Right renal cortex interstitium (tissue), 3 donors: ENCODE measurements at regions not wholly inside any gene's neighbourhood (a gene's known extent, or its start where the extent isn't known, plus 50 kb on each side); places are given as distances from the start of the nearest gene placed in this dataset.

Source experiments
- DNase-seq, 3 donors: peaks; one replicate each; pipeline ENCODE4 v3.0.0-alpha.2; 2013; ENCODE audit warnings: low read depth in 3 of 3, low spot score in 2 of 3

- DNase-seq, result no peak
These were observed 1128.4 kb downstream of the TSN start for GRCh38 chr2:122883849-122884248.

- DNase-seq, result no peak
These were observed 1129.4 kb downstream of the TSN start for GRCh38 chr2:122884889-122885288.

DNA sequence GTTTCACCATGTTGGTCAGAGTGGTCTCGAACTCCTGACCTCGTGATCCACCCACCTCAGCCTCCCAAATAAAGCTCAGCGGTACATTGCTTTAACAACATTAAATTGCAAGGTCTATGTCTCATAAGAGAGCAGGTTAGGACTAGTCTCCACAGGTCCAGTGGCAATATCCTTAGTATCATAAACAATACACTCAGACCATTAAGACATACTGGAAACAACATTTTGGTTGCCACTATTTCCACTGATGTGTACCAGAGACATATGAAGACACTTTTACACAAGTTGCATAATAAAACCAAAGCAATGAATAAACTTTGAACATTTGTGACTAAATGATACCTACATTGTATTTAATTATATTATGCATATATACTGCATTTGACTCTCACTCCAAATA, 1130.0 kb downstream of the TSN start:
- DNase-seq, result no peak

- DNase-seq, result no peak
These were observed 1131.2 kb downstream of the TSN start for GRCh38 chr2:122886479-122887145.

- no peak for DNase-seq
These were observed 1125.5 kb upstream of the CNTNAP5 start for GRCh38 chr2:122899614-122900013.

GRCh38 chr2:122905431-122905830, 1119.7 kb upstream of the CNTNAP5 start:
- DNase-seq, result peak in 1 of 3 donors; percentile 3

- DNase-seq, result peak in 1 of 3 donors; percentile 6
These were observed 1116.9 kb upstream of the CNTNAP5 start for GRCh38 chr2:122908159-122908558.

DNA sequence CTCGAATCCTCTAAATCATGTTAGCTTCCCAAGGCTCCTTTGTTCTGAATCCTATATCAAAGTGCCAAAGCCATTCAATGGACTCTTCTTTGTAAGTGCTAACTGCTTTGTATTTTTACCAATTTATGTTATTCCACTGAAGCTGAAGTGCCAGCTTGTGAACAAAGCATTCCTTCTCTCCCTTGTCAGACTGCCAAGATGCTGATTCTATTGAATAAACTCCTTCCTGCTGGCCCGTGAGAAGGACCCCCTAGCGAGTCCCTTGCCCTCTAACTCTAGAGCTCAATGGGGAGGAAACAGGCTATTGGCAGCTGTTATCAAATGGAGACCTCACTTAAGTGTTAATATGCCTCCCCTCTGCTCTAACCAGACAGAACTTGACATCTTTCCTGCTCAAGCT, 1097.9 kb upstream of the CNTNAP5 start:
- DNase-seq, result no peak

GRCh38 chr2:122927710-122928557, 1097.2 kb upstream of the CNTNAP5 start:
- no peak for DNase-seq

DNA sequence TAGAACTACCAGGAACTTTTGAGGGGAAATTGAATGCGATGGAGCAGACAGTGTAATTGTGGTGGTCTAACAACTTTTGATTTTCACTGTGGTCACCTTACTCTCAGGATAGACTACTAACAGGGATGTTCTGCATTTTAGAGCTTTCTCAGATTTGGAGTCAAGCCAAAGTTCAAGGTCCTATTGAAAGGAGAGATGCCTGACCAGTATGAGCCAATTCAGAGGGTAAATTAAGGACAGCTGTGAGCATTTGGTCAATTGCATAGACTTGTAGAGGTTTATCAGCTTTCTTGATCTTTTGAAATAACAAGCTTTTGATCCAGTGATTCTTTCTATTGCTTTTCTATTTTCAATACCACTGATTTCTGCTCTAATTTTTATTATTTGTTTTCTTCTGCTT, 1095.7 kb upstream of the CNTNAP5 start:
- no peak for DNase-seq

DNA sequence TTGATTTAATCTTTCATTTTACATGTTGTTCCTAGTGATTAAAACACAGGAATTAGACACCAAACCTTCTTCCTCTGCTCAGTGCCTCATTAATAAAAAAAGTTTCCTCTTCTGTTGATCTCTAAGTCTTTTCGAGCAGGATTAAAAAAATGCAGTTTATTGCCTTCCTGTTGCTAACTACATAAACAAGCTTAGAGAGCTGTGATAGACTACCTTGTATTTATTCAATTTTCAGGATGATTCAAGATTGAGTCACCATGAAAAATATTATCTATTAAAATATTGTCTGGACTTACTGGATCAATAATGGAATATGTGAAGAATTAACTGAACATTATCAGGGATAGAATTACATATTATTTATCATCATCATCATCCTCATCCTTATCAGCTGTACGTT, 1089.6 kb upstream of the CNTNAP5 start:
- no peak for DNase-seq

GRCh38 chr2:122939796-122940195, 1085.3 kb upstream of the CNTNAP5 start:
- DNase-seq, result no peak

GRCh38 chr2:122949523-122949922, 1075.6 kb upstream of the CNTNAP5 start:
- no peak for DNase-seq

GRCh38 chr2:122955776-122956175, 1069.3 kb upstream of the CNTNAP5 start:
- no peak for DNase-seq

- DNase-seq, result no peak
These were observed 1064.1 kb upstream of the CNTNAP5 start for GRCh38 chr2:122960759-122961641.

DNA sequence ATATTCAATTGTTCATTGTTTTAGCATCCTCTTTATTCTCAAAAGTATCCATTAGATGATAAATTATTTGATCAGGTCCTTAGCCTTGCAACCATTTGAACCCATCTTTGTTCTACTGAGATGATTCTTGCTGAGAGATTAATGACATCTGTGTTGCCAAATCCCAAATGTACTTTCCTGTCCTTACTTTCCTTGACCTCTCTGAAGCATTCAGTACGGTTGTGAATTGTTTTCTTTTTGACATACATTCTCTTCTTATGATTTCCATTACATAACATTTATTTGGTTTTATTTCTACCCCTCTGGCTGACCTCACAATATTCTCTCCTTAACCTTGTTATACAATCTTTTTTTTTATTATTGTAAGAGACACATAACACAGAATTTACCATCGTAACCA, 1058.6 kb upstream of the CNTNAP5 start:
- no peak for DNase-seq

- no peak for DNase-seq
These were observed 1047.5 kb upstream of the CNTNAP5 start for GRCh38 chr2:122977580-122977979.

DNA sequence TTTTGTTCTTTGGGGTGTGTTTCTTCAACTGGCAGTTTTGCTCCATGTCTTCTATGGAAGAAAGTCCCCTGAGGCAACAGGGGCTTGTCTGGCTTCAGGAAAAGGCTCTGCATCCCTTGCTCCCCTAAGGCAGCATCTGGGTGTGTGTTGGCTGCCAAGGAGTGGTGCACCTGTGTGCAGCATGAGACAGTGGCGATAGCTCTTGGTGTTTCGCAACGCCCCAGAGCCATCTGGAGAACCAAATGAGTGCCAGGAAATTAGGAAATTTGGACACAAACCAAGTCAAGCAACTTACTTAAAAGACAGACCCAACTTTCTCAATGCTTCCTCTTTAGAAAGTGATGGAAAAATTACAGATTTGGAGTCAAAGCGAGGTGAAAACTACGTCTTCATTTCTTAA, 1044.4 kb upstream of the CNTNAP5 start:
- no peak for DNase-seq

DNA sequence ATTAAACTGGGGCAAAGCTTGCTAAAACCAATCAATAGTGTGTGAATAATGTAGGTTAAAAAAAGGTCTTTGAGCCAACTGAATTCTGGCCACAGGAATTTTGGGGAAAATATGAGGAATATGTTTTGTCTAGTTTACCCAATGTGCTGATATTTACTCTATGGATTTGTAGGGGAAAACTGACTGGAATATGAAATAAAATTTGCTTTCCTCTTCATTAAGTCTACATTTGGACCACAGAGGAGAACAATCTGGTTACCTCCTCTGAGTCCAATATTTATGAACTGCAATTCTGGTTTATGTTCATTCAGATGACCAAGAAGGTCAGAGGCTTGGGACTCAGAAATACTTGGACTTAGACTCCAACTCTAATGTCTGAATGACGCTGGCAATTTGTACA, 1042.2 kb upstream of the CNTNAP5 start:
- DNase-seq, result no peak

GRCh38 chr2:122988395-122989221, 1036.5 kb upstream of the CNTNAP5 start:
- DNase-seq, result no peak
